HEK293T (cell line): ENCODE measurements at regions not wholly inside any gene's neighbourhood (a gene's known extent, or its start where the extent isn't known, plus 50 kb on each side); places are given as distances from the start of the nearest gene placed in this dataset.

Experiments
- ARNT ChIP-seq: fragments of 450-650 bp; IDR thresholded peaks from 2 replicates; pipeline ENCODE4 v1.6.1; 2017; ENCODE audit warnings: mild to moderate bottlenecking
- BHLHE40 ChIP-seq: fragments of 450-650 bp; IDR thresholded peaks from 2 replicates; pipeline ENCODE4 v1.6.1; 2016; ENCODE audit warnings: mild to moderate bottlenecking, moderate library complexity, borderline replicate concordance
- ELF4 ChIP-seq: fragments of 450-650 bp; IDR thresholded peaks from 2 replicates; pipeline ENCODE4 v1.6.1; 2017; ENCODE audit warnings: antibody characterized with exemption
- FOXA1 ChIP-seq: fragments of 450-650 bp; IDR thresholded peaks from 2 replicates; pipeline ENCODE4 v1.6.1; 2016; ENCODE audit warnings: mild to moderate bottlenecking
- FOXK2 ChIP-seq: fragments of 450-650 bp; IDR thresholded peaks from 2 replicates; pipeline ENCODE4 v1.6.1; 2016; ENCODE audit warnings: mild to moderate bottlenecking
- HDGF ChIP-seq: fragments of 450-650 bp; IDR thresholded peaks from 2 replicates; pipeline ENCODE4 v1.6.1; 2017; ENCODE audit warnings: antibody characterized with exemption, borderline replicate concordance
- L3MBTL2 ChIP-seq: fragments of 450-650 bp; conservative IDR thresholded peaks from 2 replicates; pipeline ENCODE4 v1.6.1; 2016; ENCODE audit warnings: mild to moderate bottlenecking
- SP1 ChIP-seq: fragments of 450-650 bp; IDR thresholded peaks from 2 replicates; pipeline ENCODE4 v1.6.1; 2017
- SUZ12 ChIP-seq: fragments of 450-650 bp; IDR thresholded peaks from 2 replicates; pipeline ENCODE4 v1.6.1; 2016; ENCODE audit warnings: mild to moderate bottlenecking
- ZNF384 ChIP-seq: fragments of 450-650 bp; IDR thresholded peaks from 2 replicates; pipeline ENCODE4 v1.6.1; 2016
- TF ChIP-seq, protein P1 (sequence below): fragments of 450-650 bp; IDR thresholded peaks from 2 replicates; pipeline ENCODE4 v1.6.1; 2016

DNA sequence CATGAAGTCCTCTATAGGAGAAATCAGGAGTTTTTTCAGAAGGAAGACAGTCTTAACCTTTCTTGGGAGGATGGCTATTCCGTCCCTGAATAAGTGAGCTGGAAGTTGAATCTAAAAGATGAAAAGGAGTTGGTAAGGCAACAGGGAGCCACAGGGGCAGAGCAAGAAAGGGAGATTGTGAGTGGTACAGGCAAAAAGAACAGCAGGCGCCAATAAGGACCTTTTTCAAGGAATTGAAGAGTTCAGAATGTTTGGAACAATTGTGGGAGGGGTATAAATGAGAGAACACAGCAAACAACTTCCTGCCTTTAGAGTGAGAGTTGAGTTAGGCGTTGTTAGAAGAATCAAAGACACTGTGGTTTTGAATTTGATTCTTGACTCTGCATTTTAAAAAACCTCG lies 1003.7 kb downstream of the EPHA7 start:
- TF ChIP-seq SP1 (no peak), HDGF (no peak), ARNT (no peak), FOXK2 (no peak), L3MBTL2 (no peak), BHLHE40 (no peak), ELF4 (no peak), ZNF384 (no peak), SUZ12 (no peak), FOXA1 (no peak)
- TF ChIP-seq, protein P1, sequence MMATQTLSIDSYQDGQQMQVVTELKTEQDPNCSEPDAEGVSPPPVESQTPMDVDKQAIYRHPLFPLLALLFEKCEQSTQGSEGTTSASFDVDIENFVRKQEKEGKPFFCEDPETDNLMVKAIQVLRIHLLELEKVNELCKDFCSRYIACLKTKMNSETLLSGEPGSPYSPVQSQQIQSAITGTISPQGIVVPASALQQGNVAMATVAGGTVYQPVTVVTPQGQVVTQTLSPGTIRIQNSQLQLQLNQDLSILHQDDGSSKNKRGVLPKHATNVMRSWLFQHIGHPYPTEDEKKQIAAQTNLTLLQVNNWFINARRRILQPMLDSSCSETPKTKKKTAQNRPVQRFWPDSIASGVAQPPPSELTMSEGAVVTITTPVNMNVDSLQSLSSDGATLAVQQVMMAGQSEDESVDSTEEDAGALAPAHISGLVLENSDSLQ: no peak
